ENCODE measurements at regions not wholly inside any gene's neighbourhood (a gene's known extent, or its start where the extent isn't known, plus 50 kb on each side); places are given as distances from the start of the nearest gene placed in this dataset.

DNA sequence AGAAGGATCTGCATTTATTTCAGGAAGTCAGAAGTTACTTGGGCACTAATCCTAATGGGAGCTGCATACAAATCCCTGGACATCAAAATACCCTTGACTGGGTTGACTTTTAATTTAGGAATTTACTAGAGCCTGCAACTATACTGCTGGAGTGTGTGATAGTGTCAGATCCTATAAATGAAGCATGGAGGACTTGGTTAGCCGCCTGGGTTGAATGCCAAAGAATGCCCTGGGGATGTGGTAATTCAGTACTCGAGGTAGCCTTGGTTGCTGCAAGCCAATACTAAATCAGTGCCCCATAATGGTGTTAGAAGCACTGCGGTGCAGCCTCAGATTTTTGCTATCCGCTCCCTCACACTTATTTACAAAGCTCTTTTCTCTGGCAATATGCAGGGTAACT is 184.9 kb downstream of the CAPZA3 start:
- Histone ChIP-seq H3K9me3 (ENCODE audit: insufficient read depth, low read depth, low read length) (no peaks in the 10 kb centered on the region), H3K9ac (ENCODE audit: low read length) (no peak overlapping the region), H2AFZ (ENCODE audit: low read depth, low read length) (no peak overlapping the region), H3K36me3 (ENCODE audit: insufficient read depth, low read length) (no peaks in the 10 kb centered on the region), H3K79me2 (ENCODE audit: insufficient read depth, low read length) (no peaks in the 10 kb centered on the region), H3K4me2 (ENCODE audit: low read length) (no peak overlapping the region), H3K4me3 (ENCODE audit: insufficient read depth, low read depth, low read length) (no peak overlapping the region), H3K4me1 (ENCODE audit: insufficient read depth, low read length) (no peaks in the 10 kb centered on the region), H3K27me3 (ENCODE audit: insufficient read depth, low read length) (no peaks in the 10 kb centered on the region), H4K20me1 (ENCODE audit: insufficient read depth, low read length) (no peaks in the 10 kb centered on the region), H3K27ac (ENCODE audit: low read depth, low read length) (no peak overlapping the region)
- no peak for FAIRE-seq
- H3K9me3 Mint-ChIP-seq (ENCODE audit: unreplicated experiment): no peaks in the 10 kb centered on the region
- DNase-seq (ENCODE audit: low read depth): no peak
- no peak overlapping the region for H3K27ac Mint-ChIP-seq (ENCODE audit: unreplicated experiment)
- no peaks in the 10 kb centered on the region for H3K4me1 Mint-ChIP-seq (ENCODE audit: low read depth, unreplicated experiment)
- H3K36me3 Mint-ChIP-seq (ENCODE audit: low read depth, unreplicated experiment): no peaks in the 10 kb centered on the region
- TF ChIP-seq EZH2 (IDR thresholded peaks at IDR 0.05; ENCODE audit: insufficient read depth, low read length): no peak
- TF ChIP-seq, protein P1, sequence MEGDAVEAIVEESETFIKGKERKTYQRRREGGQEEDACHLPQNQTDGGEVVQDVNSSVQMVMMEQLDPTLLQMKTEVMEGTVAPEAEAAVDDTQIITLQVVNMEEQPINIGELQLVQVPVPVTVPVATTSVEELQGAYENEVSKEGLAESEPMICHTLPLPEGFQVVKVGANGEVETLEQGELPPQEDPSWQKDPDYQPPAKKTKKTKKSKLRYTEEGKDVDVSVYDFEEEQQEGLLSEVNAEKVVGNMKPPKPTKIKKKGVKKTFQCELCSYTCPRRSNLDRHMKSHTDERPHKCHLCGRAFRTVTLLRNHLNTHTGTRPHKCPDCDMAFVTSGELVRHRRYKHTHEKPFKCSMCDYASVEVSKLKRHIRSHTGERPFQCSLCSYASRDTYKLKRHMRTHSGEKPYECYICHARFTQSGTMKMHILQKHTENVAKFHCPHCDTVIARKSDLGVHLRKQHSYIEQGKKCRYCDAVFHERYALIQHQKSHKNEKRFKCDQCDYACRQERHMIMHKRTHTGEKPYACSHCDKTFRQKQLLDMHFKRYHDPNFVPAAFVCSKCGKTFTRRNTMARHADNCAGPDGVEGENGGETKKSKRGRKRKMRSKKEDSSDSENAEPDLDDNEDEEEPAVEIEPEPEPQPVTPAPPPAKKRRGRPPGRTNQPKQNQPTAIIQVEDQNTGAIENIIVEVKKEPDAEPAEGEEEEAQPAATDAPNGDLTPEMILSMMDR (IDR thresholded peaks at IDR 0.05; ENCODE audit: insufficient read depth, low read depth, low read length): no peak
- H3K4me3 Mint-ChIP-seq (ENCODE audit: unreplicated experiment): no peak overlapping the region
- no peaks in the 10 kb centered on the region for H3K27me3 Mint-ChIP-seq (ENCODE audit: low read depth, unreplicated experiment)

DNA sequence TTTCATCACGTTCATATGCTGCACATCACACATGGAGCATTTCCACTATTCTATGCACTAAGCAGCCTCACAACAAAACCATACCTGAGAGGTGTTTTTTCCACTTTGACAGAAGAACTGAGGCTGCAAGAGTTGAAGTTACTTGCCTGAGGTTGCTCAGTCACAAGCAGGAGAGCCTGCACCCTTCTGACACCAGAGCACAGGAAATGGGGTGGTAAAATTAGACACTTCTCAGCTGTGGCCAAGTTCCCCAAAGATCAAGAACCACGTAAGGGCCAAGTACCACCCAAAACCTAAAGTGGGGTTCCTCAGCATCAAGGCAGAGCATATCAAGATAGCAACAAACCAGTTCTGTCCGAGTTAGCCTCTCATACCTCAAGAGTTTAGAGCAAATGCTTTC is 185.8 kb downstream of the CAPZA3 start:
- H3K4me2 ChIP-seq (ENCODE audit: low read length): no peak overlapping the region
- H3K27ac ChIP-seq (ENCODE audit: low read depth, low read length): no peak overlapping the region
- FAIRE-seq (no peak), DNase-seq (ENCODE audit: low read depth) (no peak)
- Mint-ChIP-seq H3K27ac (ENCODE audit: unreplicated experiment) (no peak overlapping the region), H3K4me1 (ENCODE audit: low read depth, unreplicated experiment) (no peaks in the 10 kb centered on the region), H3K27me3 (ENCODE audit: low read depth, unreplicated experiment) (peaks cover 2% of the 10 kb centered on the region), H3K36me3 (ENCODE audit: low read depth, unreplicated experiment) (no peaks in the 10 kb centered on the region), H3K9me3 (ENCODE audit: unreplicated experiment) (no peaks in the 10 kb centered on the region), H3K4me3 (ENCODE audit: unreplicated experiment) (no peak overlapping the region)
- no peak overlapping the region for H3K9ac ChIP-seq (ENCODE audit: low read length)
- H3K36me3 ChIP-seq (ENCODE audit: insufficient read depth, low read length): no peaks in the 10 kb centered on the region
- no peaks in the 10 kb centered on the region for H4K20me1 ChIP-seq (ENCODE audit: insufficient read depth, low read length)
- H3K4me1 ChIP-seq (ENCODE audit: insufficient read depth, low read length): no peaks in the 10 kb centered on the region
- no peak overlapping the region for H3K4me3 ChIP-seq (ENCODE audit: insufficient read depth, low read depth, low read length)
- no peaks in the 10 kb centered on the region for H3K27me3 ChIP-seq (ENCODE audit: insufficient read depth, low read length)
- H3K79me2 ChIP-seq (ENCODE audit: insufficient read depth, low read length): no peaks in the 10 kb centered on the region
- no peak for TF ChIP-seq EZH2 (IDR thresholded peaks at IDR 0.05; ENCODE audit: insufficient read depth, low read length)
- TF ChIP-seq, protein P1 (IDR thresholded peaks at IDR 0.05; ENCODE audit: insufficient read depth, low read depth, low read length): no peak
- no peaks in the 10 kb centered on the region for H3K9me3 ChIP-seq (ENCODE audit: insufficient read depth, low read depth, low read length)
- H2AFZ ChIP-seq (ENCODE audit: low read depth, low read length): no peak overlapping the region

DNA sequence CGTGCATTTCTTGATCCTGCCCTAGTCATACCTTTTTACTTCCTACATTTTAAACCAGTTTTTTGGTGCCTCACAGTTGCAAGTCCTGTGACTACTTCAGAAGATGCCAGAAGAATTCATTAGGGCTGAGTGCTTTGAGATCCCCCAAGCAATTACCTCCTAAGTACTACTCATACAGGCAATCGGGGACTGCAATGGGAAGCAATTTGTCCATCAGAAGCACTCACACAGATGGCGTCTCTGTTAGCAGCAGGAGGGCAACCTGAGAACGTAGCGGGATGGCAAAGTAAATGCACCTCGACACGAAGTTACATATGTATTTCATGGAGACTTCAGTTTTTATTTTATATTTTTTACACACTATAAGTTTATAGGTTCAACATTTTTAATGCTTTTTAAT is 188.3 kb downstream of the CAPZA3 start:
- Histone ChIP-seq H3K79me2 (ENCODE audit: insufficient read depth, low read length) (no peaks in the 10 kb centered on the region), H3K27me3 (ENCODE audit: insufficient read depth, low read length) (no peaks in the 10 kb centered on the region), H3K4me1 (ENCODE audit: insufficient read depth, low read length) (no peaks in the 10 kb centered on the region), H3K9ac (ENCODE audit: low read length) (no peak overlapping the region), H3K4me2 (ENCODE audit: low read length) (no peak overlapping the region), H4K20me1 (ENCODE audit: insufficient read depth, low read length) (no peaks in the 10 kb centered on the region), H3K27ac (ENCODE audit: low read depth, low read length) (no peak overlapping the region), H2AFZ (ENCODE audit: low read depth, low read length) (no peak overlapping the region), H3K9me3 (ENCODE audit: insufficient read depth, low read depth, low read length) (no peaks in the 10 kb centered on the region), H3K36me3 (ENCODE audit: insufficient read depth, low read length) (no peaks in the 10 kb centered on the region), H3K4me3 (ENCODE audit: insufficient read depth, low read depth, low read length) (no peak overlapping the region)
- Mint-ChIP-seq H3K27me3 (ENCODE audit: low read depth, unreplicated experiment) (peaks cover 3% of the 10 kb centered on the region), H3K4me3 (ENCODE audit: unreplicated experiment) (no peak overlapping the region), H3K36me3 (ENCODE audit: low read depth, unreplicated experiment) (no peaks in the 10 kb centered on the region), H3K9me3 (ENCODE audit: unreplicated experiment) (peaks cover 7% of the 10 kb centered on the region), H3K27ac (ENCODE audit: unreplicated experiment) (no peak overlapping the region), H3K4me1 (ENCODE audit: low read depth, unreplicated experiment) (no peaks in the 10 kb centered on the region)
- DNase-seq (ENCODE audit: low read depth) (no peak), FAIRE-seq (no peak)
- TF ChIP-seq, protein P1 (IDR thresholded peaks at IDR 0.05; ENCODE audit: insufficient read depth, low read depth, low read length): no peak
- TF ChIP-seq EZH2 (IDR thresholded peaks at IDR 0.05; ENCODE audit: insufficient read depth, low read length): no peak

Measured in astrocyte (in vitro differentiated cells and primary cell).